GM18502 (cell line): ENCODE measurements at regions not wholly inside any gene's neighbourhood (a gene's known extent, or its start where the extent isn't known, plus 50 kb on each side); places are given as distances from the start of the nearest gene placed in this dataset.

Source experiments
- ATAC-seq: cut with Tn5 transposase; IDR thresholded peaks from one replicate; pipeline ENCODE4 v1.9.1; 2021; ENCODE audit warnings: mild to moderate bottlenecking; ENCODE audit not compliant: unreplicated experiment, poor library complexity

GRCh38 chr12:84329938-84330337 lies 582.7 kb downstream of the SLC6A15 start:
- no peak for ATAC-seq

GRCh38 chr12:84315926-84316325 lies 596.7 kb downstream of the SLC6A15 start:
- ATAC-seq, result no peak

DNA sequence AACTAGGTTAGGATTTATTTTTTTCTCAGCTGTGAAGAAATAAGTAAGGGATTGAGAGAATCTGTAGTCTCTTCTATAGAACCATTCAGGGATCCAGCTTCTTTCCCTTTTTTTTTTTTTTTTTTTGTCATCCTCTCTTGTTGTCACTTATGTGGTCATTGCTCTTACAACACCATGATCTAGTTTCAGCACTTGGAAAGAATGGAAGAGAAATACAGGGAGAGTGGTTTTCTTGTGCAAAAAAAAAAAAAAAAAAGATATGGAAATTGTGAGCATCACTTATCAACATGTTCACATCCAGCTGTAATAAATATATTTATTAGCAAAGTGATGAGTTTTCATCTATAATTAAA lies 599.3 kb downstream of the SLC6A15 start:
- ATAC-seq, result no peak

DNA sequence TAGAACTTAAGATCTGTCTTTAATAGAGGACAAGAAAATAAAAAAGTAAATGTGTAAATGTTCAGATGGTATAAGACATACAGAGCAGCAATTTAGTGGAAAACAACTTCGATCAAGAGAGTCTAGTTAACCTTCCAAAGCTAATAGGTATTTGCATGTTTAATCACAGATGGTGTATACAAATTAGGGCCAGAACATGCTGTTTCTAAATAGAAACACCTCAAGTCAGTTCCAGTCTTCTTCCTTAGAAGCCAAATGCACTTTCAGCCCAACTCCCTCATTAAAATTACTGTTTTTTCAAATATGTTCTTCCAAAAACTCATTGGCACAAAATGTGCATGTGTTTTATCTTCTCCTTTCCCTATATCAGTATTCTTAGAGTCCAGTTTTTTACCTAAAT lies 604.4 kb downstream of the SLC6A15 start:
- ATAC-seq, result no peak

DNA sequence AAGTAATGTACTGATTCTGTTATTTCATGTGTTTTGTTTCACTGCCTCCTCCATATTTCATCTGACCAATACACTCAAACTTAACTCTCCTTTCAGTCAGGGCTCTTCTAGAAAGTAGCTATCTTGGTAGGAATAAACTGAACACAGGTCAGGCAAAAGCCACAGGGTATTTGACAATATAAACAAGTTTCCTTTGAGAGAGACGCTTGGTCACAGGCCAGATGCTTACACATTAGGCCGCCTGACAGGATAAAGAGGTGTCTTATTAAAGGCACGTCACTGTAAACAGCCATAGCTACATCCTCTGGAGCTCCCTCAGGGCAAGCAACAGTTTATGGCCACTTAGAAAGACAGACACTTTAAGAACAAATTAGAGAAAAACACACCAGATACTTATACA lies 607.5 kb downstream of the SLC6A15 start:
- ATAC-seq, result no peak

- ATAC-seq, result no peak
These were observed 618.4 kb downstream of the SLC6A15 start for GRCh38 chr12:84294246-84294645.

DNA sequence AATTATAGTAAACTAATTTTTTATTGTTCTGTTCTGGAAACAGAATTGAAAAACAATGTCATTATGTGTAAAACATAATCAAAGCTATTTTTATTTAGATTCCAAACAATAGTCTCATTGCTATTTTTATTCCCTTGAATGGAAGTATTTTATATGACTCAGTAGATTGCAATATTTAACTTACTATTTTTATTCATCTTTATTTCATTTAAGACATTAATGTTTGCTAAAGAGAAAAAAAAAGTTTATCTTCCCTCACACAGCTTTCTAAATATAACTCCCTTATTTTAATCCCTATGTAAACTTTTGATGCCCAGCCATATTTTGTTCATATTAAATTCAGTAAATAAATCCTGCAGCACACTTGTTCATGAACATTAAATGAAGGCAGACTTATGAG lies 622.4 kb downstream of the SLC6A15 start:
- no peak for ATAC-seq

DNA sequence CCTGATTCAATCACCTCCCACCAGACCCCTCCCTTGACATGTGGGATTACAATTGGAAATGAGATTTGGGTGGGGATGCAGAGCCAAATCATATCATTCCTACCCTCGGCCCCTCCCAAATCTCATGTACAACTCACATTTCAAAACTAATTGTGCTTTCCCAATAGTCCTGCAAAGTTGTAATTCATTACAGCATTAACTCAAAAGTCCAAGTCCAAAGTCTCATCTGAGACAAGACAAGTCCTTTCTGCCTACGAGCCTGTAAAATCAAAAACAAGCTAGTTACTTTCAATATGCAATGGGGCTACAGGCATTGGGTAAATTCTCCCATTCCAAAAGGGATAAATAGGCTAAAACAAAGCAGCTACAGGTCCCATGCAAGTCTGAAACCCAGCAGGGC lies 634.6 kb downstream of the SLC6A15 start:
- no peak for ATAC-seq

GRCh38 chr12:84276215-84276614 lies 636.4 kb downstream of the SLC6A15 start:
- ATAC-seq, result no peak

DNA sequence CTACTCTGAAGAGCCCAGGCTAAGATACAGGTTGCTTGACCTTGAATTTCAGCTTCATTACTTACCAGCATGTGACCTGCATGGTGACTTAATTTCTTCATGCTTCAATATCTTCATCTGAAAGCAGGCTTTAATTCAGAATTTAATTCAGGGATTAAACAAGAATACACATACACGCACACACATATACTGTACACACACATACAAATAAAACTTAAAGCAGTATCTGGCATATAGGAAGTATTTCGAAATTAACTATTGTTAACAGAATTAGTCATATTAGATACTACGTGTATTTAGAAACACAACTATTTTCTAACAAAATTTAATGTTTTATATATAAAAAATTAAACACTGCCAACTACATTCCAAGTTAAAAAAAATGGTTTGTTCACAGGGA lies 640.3 kb downstream of the SLC6A15 start:
- ATAC-seq, result no peak

- no peak for ATAC-seq
These were observed 642.0 kb downstream of the SLC6A15 start for GRCh38 chr12:84270470-84271140.

- ATAC-seq, result no peak
These were observed 664.7 kb downstream of the SLC6A15 start for GRCh38 chr12:84247931-84248330.

GRCh38 chr12:84243686-84244085 lies 668.9 kb downstream of the SLC6A15 start:
- no peak for ATAC-seq

DNA sequence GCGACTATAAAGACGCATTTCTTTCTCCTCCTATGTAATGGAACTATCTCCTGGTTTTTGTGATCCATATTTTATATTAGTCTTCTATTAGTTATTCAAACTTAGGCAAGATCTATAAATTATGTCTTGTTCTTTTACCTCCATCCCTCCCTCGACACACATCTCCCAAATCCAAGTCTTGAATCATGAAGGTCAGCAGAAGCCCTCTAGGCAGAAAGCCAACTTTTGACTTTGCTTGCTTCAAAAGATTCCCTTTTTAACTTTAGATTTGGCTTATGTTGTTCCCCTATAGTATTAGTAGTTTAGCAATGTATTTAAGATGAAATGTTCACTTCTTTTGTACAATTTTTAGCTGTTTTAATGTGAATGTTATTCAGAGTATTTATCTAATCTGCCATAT lies 689.8 kb downstream of the SLC6A15 start:
- no peak for ATAC-seq

DNA sequence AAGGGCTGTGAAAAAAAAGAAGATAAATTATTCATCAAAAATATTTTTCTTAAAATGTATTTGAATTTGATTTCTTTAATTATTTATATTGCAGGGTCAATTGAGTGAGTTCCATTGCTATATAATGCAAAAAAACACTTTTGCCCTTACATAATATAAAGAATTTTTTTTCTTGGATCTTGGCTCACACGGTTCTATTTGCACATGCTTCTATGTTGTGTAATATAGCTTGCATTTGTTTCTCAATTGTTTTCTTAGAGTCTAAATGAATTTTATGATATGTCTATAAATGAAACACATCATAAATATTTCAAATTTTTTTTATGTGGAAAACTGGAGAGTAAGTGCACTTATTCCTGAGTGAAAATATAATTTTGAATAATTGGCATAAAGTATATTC lies 694.2 kb downstream of the SLC6A15 start:
- ATAC-seq, result no peak

GRCh38 chr12:84201976-84202375 lies 710.6 kb downstream of the SLC6A15 start:
- ATAC-seq, result no peak

DNA sequence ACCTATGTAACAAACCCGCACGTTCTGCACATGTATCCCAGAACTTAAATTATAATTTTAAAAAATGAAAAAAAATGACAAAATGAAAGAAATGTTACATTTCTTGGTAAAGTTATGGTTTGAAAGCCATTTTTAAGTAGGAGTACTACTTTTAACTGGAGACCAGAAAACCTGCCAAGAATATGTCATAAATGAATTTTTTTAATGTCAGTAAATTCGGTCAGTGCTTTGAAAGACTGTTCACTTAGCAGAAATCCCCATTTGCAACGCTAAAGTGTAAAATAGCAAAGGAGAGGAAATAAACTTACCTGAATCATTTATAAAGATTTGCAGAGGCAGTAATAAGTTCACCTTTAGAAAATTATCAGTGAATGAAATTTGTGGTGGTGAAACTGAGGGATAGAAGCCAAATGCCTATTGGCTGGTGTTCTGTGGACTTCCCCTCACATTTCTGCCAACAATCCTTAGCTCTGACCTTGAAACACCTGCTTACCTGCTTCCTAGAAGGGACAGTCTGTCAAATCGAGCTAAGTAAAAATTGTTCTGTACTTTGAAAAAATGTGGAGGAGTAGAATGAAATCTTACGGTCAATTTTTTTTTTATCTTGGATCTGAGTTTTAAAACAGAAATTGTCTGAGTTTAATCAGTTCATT lies 714.2 kb downstream of the SLC6A15 start:
- no peak for ATAC-seq

DNA sequence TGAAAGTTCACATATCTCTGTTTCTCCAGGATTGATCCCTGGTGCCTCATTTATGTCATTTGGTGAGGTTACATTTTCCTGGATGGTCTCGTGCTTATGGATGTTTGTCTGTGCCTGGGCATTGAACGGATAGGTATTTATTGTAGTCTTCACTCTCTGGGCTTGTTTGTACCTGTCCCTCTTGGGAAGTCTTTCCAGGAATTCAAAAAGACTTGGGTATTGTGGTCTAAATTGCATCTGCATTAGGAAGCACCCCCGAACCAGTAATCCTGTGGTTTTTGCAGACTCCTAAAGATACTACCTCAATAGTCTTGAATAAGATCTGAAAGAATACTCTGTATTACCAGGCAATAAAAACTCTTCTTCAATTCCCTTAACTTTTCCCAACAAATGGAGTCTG lies 720.8 kb downstream of the SLC6A15 start:
- no peak for ATAC-seq

DNA sequence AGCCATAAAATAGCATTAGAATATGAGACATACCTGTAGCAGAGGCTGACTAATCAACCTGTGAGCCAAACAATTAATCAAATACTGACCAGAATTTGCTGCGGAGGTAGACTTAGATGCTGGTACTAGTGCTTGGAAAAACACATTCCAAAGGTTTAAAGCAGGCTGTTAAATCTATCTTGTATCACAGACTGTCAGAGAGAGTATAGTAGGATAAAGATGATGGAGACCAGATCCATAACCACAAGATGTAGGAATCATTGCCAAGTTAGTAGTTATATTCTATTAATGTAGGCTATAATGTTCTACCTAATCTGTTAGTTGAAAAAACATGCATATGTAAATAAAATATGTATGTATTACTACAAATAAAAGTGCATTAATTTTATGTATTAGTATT lies 726.2 kb downstream of the SLC6A15 start:
- ATAC-seq, result no peak

DNA sequence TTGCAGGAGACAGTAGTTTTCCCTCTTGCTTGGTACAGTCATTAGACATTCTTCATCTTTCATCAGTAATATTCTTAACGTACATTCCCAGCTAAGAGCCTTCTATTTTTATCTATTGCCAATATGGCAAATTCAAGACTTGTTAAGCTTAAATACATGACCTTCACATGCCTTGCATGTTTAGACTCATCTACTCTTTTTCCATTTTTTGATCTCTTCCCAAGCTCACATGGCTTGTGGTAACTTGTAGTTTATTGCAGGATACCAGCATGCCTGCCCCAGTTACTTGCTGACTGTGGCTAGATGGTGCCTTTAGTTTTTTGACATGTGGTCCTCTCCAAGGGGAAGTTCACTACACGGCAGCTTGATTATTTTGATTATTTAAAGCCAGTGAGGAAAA lies 729.0 kb downstream of the SLC6A15 start:
- ATAC-seq, result no peak

- ATAC-seq, result no peak
These were observed 738.5 kb downstream of the SLC6A15 start for GRCh38 chr12:84174115-84174514.

DNA sequence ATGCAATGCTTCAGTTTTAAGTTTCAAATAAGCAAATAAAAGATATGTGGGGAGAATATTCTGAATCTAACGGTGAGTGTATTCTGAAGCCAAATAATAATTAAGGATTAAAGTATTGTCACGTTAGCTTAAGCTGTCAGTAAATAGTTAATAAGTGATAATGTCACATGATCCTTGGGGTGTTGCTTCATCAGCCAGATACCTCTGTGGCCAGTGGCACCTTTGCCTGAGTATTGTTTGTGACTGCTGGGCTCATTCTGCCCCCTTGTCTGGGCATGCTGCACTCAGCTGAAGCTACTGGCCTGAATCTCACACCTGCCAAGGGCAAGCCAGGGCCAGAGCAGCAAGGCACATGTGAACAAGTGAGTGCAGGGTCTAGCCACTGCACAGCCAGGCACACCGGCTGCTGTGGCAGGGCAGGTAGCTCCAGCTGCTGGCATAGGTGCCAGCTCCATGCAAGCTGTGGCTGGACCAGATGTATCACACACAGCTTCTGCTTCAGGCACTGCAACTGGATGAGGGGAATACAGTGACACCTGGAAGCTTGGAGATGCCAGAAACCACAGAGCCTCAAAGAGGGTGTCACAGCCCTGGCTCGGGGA lies 739.7 kb downstream of the SLC6A15 start:
- ATAC-seq, result no peak
